Astrocyte (in vitro differentiated cells and primary cell): ENCODE measurements at regions not wholly inside any gene's neighbourhood (a gene's known extent, or its start where the extent isn't known, plus 50 kb on each side); places are given as distances from the start of the nearest gene placed in this dataset.

Experiments used
- DNase-seq: peaks from one replicate; pipeline ENCODE4 v3.0.0-alpha.2; 2010; ENCODE audit warnings: low read depth
- FAIRE-seq: peaks from 2 replicates; lab custom pipeline; 2011; peaks lifted over from hg19 to GRCh38; lab: Jason Lieb, UNC
- H2AFZ ChIP-seq: 2 replicates; pipeline ENCODE4 v1.6.0; 2012; ENCODE audit warnings: low read depth, low read length, inconsistent platforms
- H3K27ac ChIP-seq: 2 replicates; pipeline ENCODE4 v1.5.1; 2011; ENCODE audit warnings: low read depth, low read length, inconsistent platforms
- H3K27me3 ChIP-seq: 2 replicates; pipeline ENCODE4 v1.6.0; 2011; ENCODE audit warnings: low read length, inconsistent platforms; ENCODE audit not compliant: insufficient read depth
- H3K36me3 ChIP-seq: 2 replicates; pipeline ENCODE4 v1.5.1; 2011; ENCODE audit warnings: low read length, inconsistent platforms; ENCODE audit not compliant: insufficient read depth
- H3K4me1 ChIP-seq: 2 replicates; pipeline ENCODE4 v1.5.1; 2011; ENCODE audit warnings: low read length, inconsistent platforms; ENCODE audit not compliant: insufficient read depth
- H3K4me2 ChIP-seq: 2 replicates; pipeline ENCODE4 v1.6.0; 2012; ENCODE audit warnings: low read length, inconsistent platforms
- H3K4me3 ChIP-seq: 2 replicates; pipeline ENCODE4 v1.5.1; 2011; ENCODE audit warnings: low read depth, mild to moderate bottlenecking, low read length, inconsistent platforms; ENCODE audit not compliant: insufficient read depth
- H3K79me2 ChIP-seq: 2 replicates; pipeline ENCODE4 v1.6.0; 2012; ENCODE audit warnings: mild to moderate bottlenecking, low read length, inconsistent platforms; ENCODE audit not compliant: insufficient read depth
- H3K9ac ChIP-seq: 2 replicates; pipeline ENCODE4 v1.6.0; 2012; ENCODE audit warnings: mild to moderate bottlenecking, low read length, inconsistent platforms
- H3K9me3 ChIP-seq: 2 replicates; pipeline ENCODE4 v1.5.1; 2012; ENCODE audit warnings: low read depth, mild to moderate bottlenecking, low read length, inconsistent platforms; ENCODE audit not compliant: insufficient read depth
- H4K20me1 ChIP-seq: 2 replicates; pipeline ENCODE4 v1.6.0; 2012; ENCODE audit warnings: low read length, inconsistent platforms; ENCODE audit not compliant: insufficient read depth
- H3K27ac Mint-ChIP-seq: one replicate; pipeline ENCODE4 v1.8.0; 2021; ENCODE audit warnings: mild to moderate bottlenecking, mixed read lengths; ENCODE audit not compliant: unreplicated experiment
- H3K27me3 Mint-ChIP-seq: one replicate; pipeline ENCODE4 v1.8.0; 2021; ENCODE audit warnings: low read depth, mixed read lengths; ENCODE audit not compliant: unreplicated experiment
- H3K36me3 Mint-ChIP-seq: one replicate; pipeline ENCODE4 v1.8.0; 2021; ENCODE audit warnings: low read depth, mixed read lengths; ENCODE audit not compliant: unreplicated experiment
- H3K4me1 Mint-ChIP-seq: one replicate; pipeline ENCODE4 v1.8.0; 2021; ENCODE audit warnings: low read depth, mixed read lengths; ENCODE audit not compliant: unreplicated experiment
- H3K4me3 Mint-ChIP-seq: one replicate; pipeline ENCODE4 v1.8.0; 2021; ENCODE audit warnings: mild to moderate bottlenecking, moderate library complexity, mixed read lengths; ENCODE audit not compliant: unreplicated experiment
- H3K9me3 Mint-ChIP-seq: one replicate; pipeline ENCODE4 v1.8.0; 2021; ENCODE audit warnings: mild to moderate bottlenecking, mixed read lengths; ENCODE audit not compliant: unreplicated experiment
- CTCF ChIP-seq: IDR thresholded peaks from 2 replicates; pipeline ENCODE4 v1.5.1; 2011; ENCODE audit warnings: low read depth, mild to moderate bottlenecking, inconsistent platforms, low read length, moderate library complexity; ENCODE audit not compliant: insufficient read depth
- EZH2 ChIP-seq: IDR thresholded peaks from 2 replicates; pipeline ENCODE4 v1.6.1; 2012; ENCODE audit warnings: mild to moderate bottlenecking, low read length, inconsistent platforms; ENCODE audit not compliant: insufficient read depth

GRCh38 chr3:13193320-13194284, 120.4 kb upstream of the IQSEC1 start:
- TF ChIP-seq CTCF (no peak), EZH2 (no peak)
- H3K9me3 Mint-ChIP-seq: no peaks in the 10 kb centered on the region
- Histone ChIP-seq H2AFZ (no peak overlapping the region), H3K4me2 (peak overlapping the region; percentile 18), H4K20me1 (no peaks in the 10 kb centered on the region), H3K4me3 (no peak overlapping the region), H3K9me3 (no peaks in the 10 kb centered on the region), H3K36me3 (no peaks in the 10 kb centered on the region), H3K9ac (no peak overlapping the region), H3K79me2 (no peaks in the 10 kb centered on the region), H3K27ac (no peak overlapping the region), H3K4me1 (peaks cover 15% of the 10 kb centered on the region), H3K27me3 (peaks cover 6% of the 10 kb centered on the region)
- H3K36me3 Mint-ChIP-seq: peaks cover 4% of the 10 kb centered on the region
- DNase-seq: no peak
- H3K4me1 Mint-ChIP-seq: peaks cover 56% of the 10 kb centered on the region
- peak overlapping the region; percentile 45 for H3K4me3 Mint-ChIP-seq
- FAIRE-seq: no peak
- peak overlapping the region; percentile 86 for H3K27ac Mint-ChIP-seq
- H3K27me3 Mint-ChIP-seq: peaks cover 12% of the 10 kb centered on the region

GRCh38 chr3:13192471-13193213, 119.4 kb upstream of the IQSEC1 start:
- Mint-ChIP-seq H3K4me1 (peaks cover 56% of the 10 kb centered on the region), H3K36me3 (peaks cover 9% of the 10 kb centered on the region), H3K27me3 (peaks cover 7% of the 10 kb centered on the region), H3K4me3 (no peak overlapping the region), H3K9me3 (peaks cover 3% of the 10 kb centered on the region), H3K27ac (no peak overlapping the region)
- Histone ChIP-seq H3K4me3 (no peak overlapping the region), H3K9ac (no peak overlapping the region), H3K36me3 (no peaks in the 10 kb centered on the region), H3K79me2 (no peaks in the 10 kb centered on the region), H3K9me3 (no peaks in the 10 kb centered on the region), H3K4me2 (no peak overlapping the region), H3K27ac (no peak overlapping the region), H3K27me3 (peaks cover 6% of the 10 kb centered on the region), H2AFZ (no peak overlapping the region), H3K4me1 (peaks cover 15% of the 10 kb centered on the region), H4K20me1 (no peaks in the 10 kb centered on the region)
- DNase-seq (no peak), FAIRE-seq (no peak)
- TF ChIP-seq EZH2 (no peak), CTCF (peak; percentile 40)
